ENCODE measurements at regions not wholly inside any gene's neighbourhood (a gene's known extent, or its start where the extent isn't known, plus 50 kb on each side); places are given as distances from the start of the nearest gene placed in this dataset.
A peak's percentile ranks its signal among the peaks of the same experiment; 100 is the strongest.

GRCh38 chr13:63497601-63498000, 2082.0 kb upstream of the PCDH20 start:
- no peak for DNase-seq (ENCODE audit: low read depth)
- no peak for TF ChIP-seq CTCF (IDR thresholded peaks at IDR 0.05; ENCODE audit: insufficient read depth, low read depth, low read length, missing control alignments)
- H3K4me3 ChIP-seq (ENCODE audit: low read depth, low read length) = no peak overlapping the region

GRCh38 chr13:63492604-63493003, 2077.0 kb upstream of the PCDH20 start:
- no peak overlapping the region for H3K4me3 ChIP-seq (ENCODE audit: low read depth, low read length)
- DNase-seq (ENCODE audit: low read depth) = no peak
- no peak for TF ChIP-seq CTCF (IDR thresholded peaks at IDR 0.05; ENCODE audit: insufficient read depth, low read depth, low read length, missing control alignments)

DNA sequence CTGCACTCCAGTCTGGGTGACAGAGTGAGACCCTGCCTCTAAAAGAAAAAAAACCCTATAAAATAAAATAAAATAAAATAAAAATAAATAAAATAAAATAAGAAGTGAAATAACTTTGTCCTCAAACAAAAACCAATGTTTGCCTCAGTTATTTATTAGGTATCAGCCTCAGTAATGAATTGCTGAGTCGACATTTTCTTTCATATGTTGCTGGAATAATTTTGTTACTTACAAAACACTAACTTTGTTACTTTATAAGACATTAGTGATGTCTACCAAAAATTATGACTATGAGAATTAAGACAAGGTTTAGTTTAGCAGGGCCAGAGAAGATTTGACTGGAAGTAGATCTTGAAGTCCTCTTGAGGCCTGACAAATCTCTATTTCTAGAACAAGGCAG, 2074.5 kb upstream of the PCDH20 start:
- H3K4me3 ChIP-seq (ENCODE audit: low read depth, low read length) = no peak overlapping the region
- no peak for TF ChIP-seq CTCF (IDR thresholded peaks at IDR 0.05; ENCODE audit: insufficient read depth, low read depth, low read length, missing control alignments)
- no peak for DNase-seq (ENCODE audit: low read depth)

DNA sequence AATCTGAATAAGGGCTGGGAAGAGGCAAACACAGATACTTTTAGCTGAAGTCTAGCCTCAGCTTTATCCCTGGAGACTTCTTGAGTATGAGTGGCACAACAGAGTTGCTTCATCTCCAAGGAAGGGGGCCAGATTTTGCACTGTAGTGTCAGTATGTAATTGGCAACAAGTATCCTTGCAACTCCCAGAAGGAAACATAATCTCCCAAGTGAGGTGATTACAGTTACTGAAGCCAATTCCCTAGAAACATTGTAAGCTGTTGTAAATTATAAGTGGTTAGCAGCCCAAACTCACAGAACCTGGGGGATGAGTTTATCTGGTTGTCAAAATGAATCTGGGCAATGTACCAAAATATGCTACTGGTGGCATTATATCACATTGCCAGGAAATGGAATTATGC, 2065.7 kb upstream of the PCDH20 start:
- no peak for DNase-seq (ENCODE audit: low read depth)
- no peak overlapping the region for H3K4me3 ChIP-seq (ENCODE audit: low read depth, low read length)
- TF ChIP-seq CTCF (IDR thresholded peaks at IDR 0.05; ENCODE audit: insufficient read depth, low read depth, low read length, missing control alignments) = no peak

- no peak for DNase-seq (ENCODE audit: low read depth)
- H3K4me3 ChIP-seq (ENCODE audit: low read depth, low read length) = no peak overlapping the region
- no peak for TF ChIP-seq CTCF (IDR thresholded peaks at IDR 0.05; ENCODE audit: insufficient read depth, low read depth, low read length, missing control alignments)
Measured at GRCh38 chr13:63472711-63473110, 2057.1 kb upstream of the PCDH20 start.

GRCh38 chr13:63463782-63464610, 2048.3 kb upstream of the PCDH20 start:
- DNase-seq (ENCODE audit: low read depth) = peak; percentile 35
- no peak overlapping the region for H3K4me3 ChIP-seq (ENCODE audit: low read depth, low read length)
- no peak for TF ChIP-seq CTCF (IDR thresholded peaks at IDR 0.05; ENCODE audit: insufficient read depth, low read depth, low read length, missing control alignments)
